ENCODE measurements at regions not wholly inside any gene's neighbourhood (a gene's known extent, or its start where the extent isn't known, plus 50 kb on each side); places are given as distances from the start of the nearest gene placed in this dataset.
"Not testable (repeated sequence)": the region's sequence is repeated elsewhere in the genome, so short reads cannot be mapped to it uniquely, and the experiment has no call there.

DNA sequence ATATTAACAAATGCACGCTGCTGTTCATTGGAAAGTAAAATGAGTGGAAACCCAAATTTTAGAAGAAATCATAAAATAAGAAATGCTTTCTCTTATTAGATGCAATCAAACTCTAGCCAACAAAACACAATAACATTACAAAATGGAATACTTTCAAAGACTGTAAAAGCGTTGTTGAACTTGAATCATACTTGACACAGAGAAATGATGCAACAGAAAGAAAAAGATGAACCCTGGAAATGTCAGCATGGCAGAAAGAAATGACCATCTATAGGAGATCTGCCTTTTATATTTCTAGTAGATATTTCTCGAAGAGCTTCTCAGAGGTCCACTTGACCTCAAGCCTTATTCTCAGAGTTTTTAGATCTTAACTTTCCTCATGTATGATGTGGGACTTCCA, 170.6 kb upstream of the MEIS1 start:
- no peaks in the 10 kb centered on the region for H3K36me3 ChIP-seq
- H3K27ac ChIP-seq, result no peak overlapping the region
- no peak overlapping the region for H3K4me3 ChIP-seq (ENCODE audit: low read depth in 1 of 2, low read length in 1 of 2)
- no peaks in the 10 kb centered on the region for H3K9me3 ChIP-seq
- no peaks in the 10 kb centered on the region for H3K27me3 ChIP-seq
- TF ChIP-seq, protein P1, sequence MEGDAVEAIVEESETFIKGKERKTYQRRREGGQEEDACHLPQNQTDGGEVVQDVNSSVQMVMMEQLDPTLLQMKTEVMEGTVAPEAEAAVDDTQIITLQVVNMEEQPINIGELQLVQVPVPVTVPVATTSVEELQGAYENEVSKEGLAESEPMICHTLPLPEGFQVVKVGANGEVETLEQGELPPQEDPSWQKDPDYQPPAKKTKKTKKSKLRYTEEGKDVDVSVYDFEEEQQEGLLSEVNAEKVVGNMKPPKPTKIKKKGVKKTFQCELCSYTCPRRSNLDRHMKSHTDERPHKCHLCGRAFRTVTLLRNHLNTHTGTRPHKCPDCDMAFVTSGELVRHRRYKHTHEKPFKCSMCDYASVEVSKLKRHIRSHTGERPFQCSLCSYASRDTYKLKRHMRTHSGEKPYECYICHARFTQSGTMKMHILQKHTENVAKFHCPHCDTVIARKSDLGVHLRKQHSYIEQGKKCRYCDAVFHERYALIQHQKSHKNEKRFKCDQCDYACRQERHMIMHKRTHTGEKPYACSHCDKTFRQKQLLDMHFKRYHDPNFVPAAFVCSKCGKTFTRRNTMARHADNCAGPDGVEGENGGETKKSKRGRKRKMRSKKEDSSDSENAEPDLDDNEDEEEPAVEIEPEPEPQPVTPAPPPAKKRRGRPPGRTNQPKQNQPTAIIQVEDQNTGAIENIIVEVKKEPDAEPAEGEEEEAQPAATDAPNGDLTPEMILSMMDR (IDR thresholded peaks at IDR 0.05), result no peak
- no peaks in the 10 kb centered on the region for H3K4me1 ChIP-seq (ENCODE audit: control insufficient read depth in 1 of 2, insufficient read depth in 1 of 2, low read depth in 1 of 2, low read length in 1 of 2)

DNA sequence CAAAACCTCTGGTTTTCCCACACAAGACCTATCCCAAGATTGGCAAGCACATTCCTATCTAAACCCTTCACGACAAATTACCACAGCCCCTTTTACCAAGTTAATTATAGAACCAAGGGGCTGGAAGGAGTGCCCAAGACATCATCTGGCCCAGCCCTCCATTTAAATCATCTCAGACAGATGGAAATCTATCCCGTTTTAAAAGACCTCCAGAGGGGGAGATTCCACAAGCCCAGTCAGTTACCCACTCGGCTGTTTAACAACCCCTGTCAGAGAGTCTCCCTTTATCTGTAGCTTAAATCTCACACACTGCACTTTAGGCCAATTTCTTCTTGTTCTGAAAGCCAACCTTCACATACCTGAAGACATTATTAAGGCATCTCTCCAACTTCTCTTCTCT, 179.1 kb upstream of the MEIS1 start:
- H3K36me3 ChIP-seq, result no peaks in the 10 kb centered on the region
- no peaks in the 10 kb centered on the region for H3K9me3 ChIP-seq
- no peak overlapping the region for H3K27ac ChIP-seq
- TF ChIP-seq, protein P1 (IDR thresholded peaks at IDR 0.05), result no peak
- no peaks in the 10 kb centered on the region for H3K27me3 ChIP-seq
- no peak overlapping the region for H3K4me3 ChIP-seq (ENCODE audit: low read depth in 1 of 2, low read length in 1 of 2)
- no peaks in the 10 kb centered on the region for H3K4me1 ChIP-seq (ENCODE audit: control insufficient read depth in 1 of 2, insufficient read depth in 1 of 2, low read depth in 1 of 2, low read length in 1 of 2)

DNA sequence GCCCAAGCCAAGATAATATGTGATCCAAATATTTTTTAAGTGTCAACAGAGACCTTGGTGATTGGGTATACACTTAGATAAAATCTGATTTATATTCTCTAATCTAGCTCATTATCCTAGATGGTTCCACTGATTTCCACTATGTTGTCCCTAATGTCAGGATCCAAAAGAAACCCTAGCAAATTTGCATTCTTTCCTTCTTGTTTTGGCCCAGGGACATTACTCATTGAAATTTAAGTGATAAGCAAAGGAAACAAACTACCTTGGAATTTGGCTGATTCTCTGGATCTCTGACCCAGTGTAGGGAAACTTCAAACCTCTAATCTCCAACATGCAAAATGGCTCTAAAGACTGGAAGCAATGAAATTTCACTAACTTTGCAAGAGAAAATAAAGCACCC, 179.8 kb upstream of the MEIS1 start:
- H3K36me3 ChIP-seq, result no peaks in the 10 kb centered on the region
- no peak overlapping the region for H3K4me3 ChIP-seq (ENCODE audit: low read depth in 1 of 2, low read length in 1 of 2)
- no peaks in the 10 kb centered on the region for H3K4me1 ChIP-seq (ENCODE audit: control insufficient read depth in 1 of 2, insufficient read depth in 1 of 2, low read depth in 1 of 2, low read length in 1 of 2)
- H3K27me3 ChIP-seq, result no peaks in the 10 kb centered on the region
- TF ChIP-seq, protein P1 (IDR thresholded peaks at IDR 0.05), result no peak
- H3K9me3 ChIP-seq, result no peaks in the 10 kb centered on the region
- H3K27ac ChIP-seq, result no peak overlapping the region

DNA sequence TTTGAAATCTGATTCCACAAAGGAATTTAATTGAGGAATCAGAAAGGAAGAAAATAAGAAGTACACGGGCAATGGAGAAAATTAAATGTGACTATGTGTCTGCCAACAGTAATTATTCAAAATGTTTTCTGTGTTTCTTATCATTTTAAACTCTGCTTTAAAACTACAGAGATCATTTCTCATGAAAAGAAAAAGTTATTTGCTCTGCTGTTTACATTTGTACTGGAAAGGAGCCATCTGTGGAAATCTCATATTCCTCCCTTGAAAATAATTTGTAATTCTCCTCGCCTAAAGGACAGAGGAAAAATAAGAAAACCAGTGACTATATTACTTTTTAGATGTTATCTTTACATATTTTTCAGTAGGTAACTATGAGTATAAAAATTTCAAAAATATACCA, 181.9 kb upstream of the MEIS1 start:
- Histone ChIP-seq H3K4me3 (ENCODE audit: low read depth in 1 of 2, low read length in 1 of 2) (no peak overlapping the region), H3K9me3 (no peaks in the 10 kb centered on the region), H3K27ac (no peak overlapping the region), H3K4me1 (ENCODE audit: control insufficient read depth in 1 of 2, insufficient read depth in 1 of 2, low read depth in 1 of 2, low read length in 1 of 2) (no peaks in the 10 kb centered on the region), H3K27me3 (no peaks in the 10 kb centered on the region), H3K36me3 (no peaks in the 10 kb centered on the region)
- TF ChIP-seq, protein P1 (IDR thresholded peaks at IDR 0.05), result no peak

DNA sequence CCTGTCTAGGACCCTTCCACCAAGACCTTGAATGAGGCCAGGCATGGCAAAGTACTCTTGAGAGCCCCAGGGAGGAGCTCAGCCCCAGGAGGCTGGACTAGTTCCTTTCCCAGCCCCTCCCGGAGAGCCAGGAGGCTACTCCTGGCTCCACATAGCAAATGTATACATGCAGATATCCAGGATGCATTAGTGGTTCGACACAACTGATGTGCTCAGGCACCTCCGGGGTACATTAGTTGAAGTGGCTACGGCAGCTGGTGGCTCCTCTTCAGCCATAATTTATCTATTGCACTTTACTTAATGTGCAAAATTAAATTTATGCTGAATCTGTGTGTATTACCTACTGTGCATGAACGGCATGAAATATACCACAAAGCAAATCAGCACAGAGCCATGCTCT, 182.8 kb upstream of the MEIS1 start:
- Histone ChIP-seq H3K36me3 (no peaks in the 10 kb centered on the region), H3K4me1 (ENCODE audit: control insufficient read depth in 1 of 2, insufficient read depth in 1 of 2, low read depth in 1 of 2, low read length in 1 of 2) (no peaks in the 10 kb centered on the region), H3K27me3 (no peaks in the 10 kb centered on the region), H3K27ac (no peak overlapping the region), H3K9me3 (no peaks in the 10 kb centered on the region), H3K4me3 (ENCODE audit: low read depth in 1 of 2, low read length in 1 of 2) (no peak overlapping the region)
- TF ChIP-seq, protein P1 (IDR thresholded peaks at IDR 0.05), result no peak

DNA sequence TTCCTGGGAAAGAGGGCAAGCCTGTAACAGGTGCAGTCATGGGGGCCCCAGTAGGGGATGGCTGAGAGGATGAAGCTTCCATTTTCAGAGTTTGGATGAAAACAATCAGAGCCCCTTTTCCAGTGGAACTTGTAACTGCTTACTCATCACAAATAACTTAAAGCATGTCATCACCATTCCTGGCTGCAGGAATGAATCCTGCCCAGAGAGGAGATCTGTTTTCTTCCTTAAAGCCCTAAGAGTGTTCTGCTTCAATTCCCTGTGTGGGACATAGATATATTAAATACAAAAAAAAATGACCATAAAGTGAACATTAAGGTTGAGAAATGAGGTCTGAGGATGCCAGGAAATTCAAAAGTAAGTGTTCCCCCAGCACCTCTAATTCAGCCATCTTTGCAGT, 183.4 kb upstream of the MEIS1 start:
- H3K4me1 ChIP-seq (ENCODE audit: control insufficient read depth in 1 of 2, insufficient read depth in 1 of 2, low read depth in 1 of 2, low read length in 1 of 2), result no peaks in the 10 kb centered on the region
- TF ChIP-seq, protein P1 (IDR thresholded peaks at IDR 0.05), result no peak

DNA sequence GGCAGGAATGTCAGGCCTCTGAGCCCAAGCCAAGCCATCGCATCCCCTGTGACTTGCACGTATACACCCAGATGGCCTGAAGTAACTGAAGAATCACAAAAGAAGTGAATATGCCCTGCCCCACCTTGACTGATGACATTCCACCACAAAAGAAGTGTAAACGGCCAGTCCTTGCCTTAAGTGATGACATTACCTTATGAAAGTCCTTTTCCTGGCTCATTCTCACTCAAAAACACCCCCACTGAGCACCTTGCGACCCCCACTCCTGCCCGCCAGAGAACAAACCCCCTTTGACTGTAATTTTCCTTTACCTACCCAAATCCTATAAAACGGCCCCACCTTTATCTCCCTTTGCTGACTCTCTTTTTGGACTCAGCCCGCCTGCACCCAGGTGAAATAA, 185.8 kb upstream of the MEIS1 start:
- H3K4me3 ChIP-seq (ENCODE audit: low read depth in 1 of 2, low read length in 1 of 2); H3K9me3 ChIP-seq; H3K4me1 ChIP-seq (ENCODE audit: control insufficient read depth in 1 of 2, insufficient read depth in 1 of 2, low read depth in 1 of 2, low read length in 1 of 2); H3K27me3 ChIP-seq; H3K27ac ChIP-seq; H3K36me3 ChIP-seq: not testable (repeated sequence)

More for the DNA sequence above, 183.4 kb upstream of the MEIS1 start:
- no peaks in the 10 kb centered on the region for H3K27me3 ChIP-seq
- H3K4me3 ChIP-seq (ENCODE audit: low read depth in 1 of 2, low read length in 1 of 2), result no peak overlapping the region
- no peaks in the 10 kb centered on the region for H3K9me3 ChIP-seq
- no peaks in the 10 kb centered on the region for H3K36me3 ChIP-seq
- no peak overlapping the region for H3K27ac ChIP-seq

DNA sequence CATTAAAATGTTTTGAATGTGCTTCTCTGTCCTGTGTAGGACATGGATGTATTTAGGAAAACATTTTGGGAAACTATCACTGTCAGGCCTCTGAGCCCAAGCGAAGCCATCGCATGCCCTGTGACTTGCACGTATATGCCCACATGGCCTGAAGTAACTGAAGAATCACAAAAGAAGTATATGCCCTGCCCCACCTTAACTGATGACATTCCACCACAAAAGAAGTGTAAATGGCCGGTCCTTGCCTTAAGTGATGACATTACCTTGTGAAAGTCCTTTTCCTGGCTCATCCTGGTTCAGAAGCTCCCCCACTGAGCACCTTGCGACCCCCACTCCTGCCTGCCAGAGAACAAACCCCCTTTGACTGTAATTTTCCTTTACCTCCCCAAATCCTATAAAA, 191.1 kb upstream of the MEIS1 start:
- not testable (repeated sequence) for H3K36me3 ChIP-seq; H3K27me3 ChIP-seq; H3K4me3 ChIP-seq (ENCODE audit: low read depth in 1 of 2, low read length in 1 of 2); H3K27ac ChIP-seq; H3K9me3 ChIP-seq; H3K4me1 ChIP-seq (ENCODE audit: control insufficient read depth in 1 of 2, insufficient read depth in 1 of 2, low read depth in 1 of 2, low read length in 1 of 2)
